IMR-90 (cell line): ENCODE measurements at regions not wholly inside any gene's neighbourhood (a gene's known extent, or its start where the extent isn't known, plus 50 kb on each side); places are given as distances from the start of the nearest gene placed in this dataset.

Experiments
- ATAC-seq: fragments of 200-7000 bp; cut with Tn5 transposase; 2 replicates; pipeline ENCODE4 v1.9.1; 2020; ENCODE audit warnings: low read depth, mild to moderate bottlenecking, moderate library complexity
- BruUV-seq: library from RNA; stranded (reverse); fragments of 400-500 nt; replicated peaks from 2 replicates; lab custom pipeline; 2021; lab: Mats Ljungman, UMichigan
- CTCF ChIA-PET: fragments of 300-600 bp; formaldehyde crosslinking; extraction: SDS; loops from one replicate; lab custom pipeline; 2021; ENCODE audit warnings: antibody characterized with exemption; lab: Yijun Ruan, JAX
- POLR2A ChIA-PET: fragments of 300-600 bp; sonication (Branson Sonifier 250); formaldehyde crosslinking; loops from one replicate; lab custom pipeline; 2022; ENCODE audit warnings: antibody characterized with exemption; ENCODE audit not compliant: unreplicated experiment; lab: Charles Lee
- DNase-seq: peaks from one replicate; pipeline ENCODE4 v3.0.0; 2013
- H2AFZ ChIP-seq: replicated peaks from 2 replicates; pipeline ENCODE3; 2013; ENCODE audit warnings: low read length, mild to moderate bottlenecking; ENCODE audit not compliant: poor library complexity
- H2AK5ac ChIP-seq: 2 replicates; pipeline ENCODE4 v1.6.1; 2013; ENCODE audit warnings: low read depth, low read length, inconsistent platforms
- H2AK9ac ChIP-seq: replicated peaks from 2 replicates; pipeline ENCODE3; 2013; ENCODE audit warnings: mild to moderate bottlenecking, low read depth, low read length, moderate library complexity; ENCODE audit not compliant: poor library complexity
- H2BK120ac ChIP-seq: 2 replicates; pipeline ENCODE4 v1.6.1; 2013; ENCODE audit warnings: low read depth, low read length, inconsistent platforms
- H2BK15ac ChIP-seq: 3 replicates; pipeline ENCODE4 v1.6.1; 2013; ENCODE audit warnings: low read depth, low read length, inconsistent platforms
- H2BK20ac ChIP-seq: 2 replicates; pipeline ENCODE4 v1.6.1; 2013; ENCODE audit warnings: low read depth, mild to moderate bottlenecking, inconsistent platforms, low read length, moderate library complexity
- H2BK5ac ChIP-seq: 2 replicates; pipeline ENCODE4 v1.6.1; 2013; ENCODE audit warnings: mild to moderate bottlenecking, low read depth, low read length, inconsistent platforms; ENCODE audit not compliant: poor library complexity, severe bottlenecking
- H3K14ac ChIP-seq: replicated peaks from 2 replicates; pipeline ENCODE4 v1.6.1; 2013; ENCODE audit warnings: low read depth, low read length, inconsistent platforms
- H3K18ac ChIP-seq: 2 replicates; pipeline ENCODE4 v1.6.1; 2013; ENCODE audit warnings: low read depth, low read length, control low read depth
- H3K23ac ChIP-seq: 2 replicates; pipeline ENCODE4 v1.6.1; 2013; ENCODE audit warnings: low read depth, low read length, inconsistent platforms
- H3K27ac ChIP-seq: 2 replicates; pipeline ENCODE4 v1.5.1; 2013; ENCODE audit warnings: mild to moderate bottlenecking, control low read depth, low read length; ENCODE audit not compliant: insufficient read depth
- H3K27me3 ChIP-seq: 2 replicates; pipeline ENCODE4 v1.6.1; 2013; ENCODE audit warnings: low read length; ENCODE audit not compliant: control insufficient read depth, insufficient read depth
- H3K36me3 ChIP-seq: 2 replicates; pipeline ENCODE4 v1.6.1; 2013; ENCODE audit warnings: low read length, mixed read lengths; ENCODE audit not compliant: control insufficient read depth, insufficient read depth
- H3K4ac ChIP-seq: 2 replicates; pipeline ENCODE4 v1.6.1; 2013; ENCODE audit warnings: low read depth, low read length, inconsistent platforms
- H3K4me1 ChIP-seq: 2 replicates; pipeline ENCODE4 v1.6.1; 2013; ENCODE audit warnings: low read length, mixed read lengths; ENCODE audit not compliant: control insufficient read depth, insufficient read depth
- H3K4me2 ChIP-seq: 2 replicates; pipeline ENCODE4 v1.6.1; 2013; ENCODE audit warnings: low read depth, mild to moderate bottlenecking, control low read depth, low read length, moderate library complexity
- H3K4me3 ChIP-seq: 2 replicates; pipeline ENCODE4 v1.5.1; 2013; ENCODE audit warnings: low read depth, mild to moderate bottlenecking, control low read depth, low read length, moderate library complexity; ENCODE audit not compliant: insufficient read depth
- H3K56ac ChIP-seq: 2 replicates; pipeline ENCODE4 v1.6.1; 2013; ENCODE audit warnings: low read length, inconsistent platforms; ENCODE audit not compliant: insufficient read depth; ENCODE audit errors: extremely low read depth
- H3K79me1 ChIP-seq, 2 experiments: 2 replicates each; pipeline ENCODE4 v1.6.1; 2013; ENCODE audit warnings: low read length in 2 of 2, inconsistent platforms in 1 of 2, low read depth in 1 of 2
- H3K9ac ChIP-seq: 2 replicates; pipeline ENCODE4 v1.6.1; 2013; ENCODE audit warnings: low read depth, low read length, control low read depth
- H3K9me1 ChIP-seq: 2 replicates; pipeline ENCODE4 v1.6.1; 2013; ENCODE audit warnings: low read length, inconsistent platforms; ENCODE audit not compliant: insufficient read depth
- H3K9me3 ChIP-seq: 2 replicates; pipeline ENCODE4 v1.6.1; 2013; ENCODE audit warnings: low read length; ENCODE audit not compliant: control insufficient read depth, insufficient read depth
- H4K20me1 ChIP-seq: 2 replicates; pipeline ENCODE4 v1.6.1; 2013; ENCODE audit warnings: low read length, inconsistent platforms; ENCODE audit not compliant: insufficient read depth
- H4K5ac ChIP-seq: 2 replicates; pipeline ENCODE4 v1.6.1; 2013; ENCODE audit warnings: mild to moderate bottlenecking, low read depth, low read length, control low read depth
- H4K8ac ChIP-seq, 2 experiments: 2 replicates each; pipeline ENCODE4 v1.6.1; 2013; ENCODE audit warnings: low read depth in 2 of 2, low read length in 2 of 2, control low read depth in 1 of 2, inconsistent platforms in 1 of 2
- H4K91ac ChIP-seq: 2 replicates; pipeline ENCODE4 v1.6.1; 2013; ENCODE audit warnings: low read depth, low read length, inconsistent platforms; ENCODE audit not compliant: insufficient read depth
- BHLHE40 ChIP-seq: fragments of 150-350 bp; IDR thresholded peaks from 2 replicates; pipeline ENCODE4 v1.6.1; 2016; ENCODE audit warnings: mild to moderate bottlenecking, low read depth, low read length
- CEBPB ChIP-seq: IDR thresholded peaks from 2 replicates; pipeline ENCODE4 v1.6.1; 2012; ENCODE audit warnings: low read depth, low read length, improper control_type of control experiment
- CHD1 ChIP-seq: IDR thresholded peaks from 2 replicates; pipeline ENCODE4 v1.6.1; 2012; ENCODE audit warnings: low read depth, low read length, improper control_type of control experiment
- ELK1 ChIP-seq: fragments of 150-350 bp; IDR thresholded peaks from 2 replicates; pipeline ENCODE4 v1.6.1; 2016; ENCODE audit warnings: low read depth, mild to moderate bottlenecking, low read length, moderate library complexity, borderline replicate concordance
- FOS ChIP-seq: fragments of 150-350 bp; IDR thresholded peaks from 2 replicates; pipeline ENCODE4 v1.6.1; 2016; ENCODE audit warnings: low read depth, low read length
- MAFK ChIP-seq: IDR thresholded peaks from 2 replicates; pipeline ENCODE4 v1.6.1; 2012; ENCODE audit warnings: low read depth, low read length, improper control_type of control experiment
- MAZ ChIP-seq: IDR thresholded peaks from 2 replicates; pipeline ENCODE4 v1.6.1; 2012; ENCODE audit warnings: low read depth, mild to moderate bottlenecking, low read length, improper control_type of control experiment, moderate library complexity, borderline replicate concordance
- MXI1 ChIP-seq: IDR thresholded peaks from 2 replicates; pipeline ENCODE4 v1.6.1; 2012; ENCODE audit warnings: low read depth, mild to moderate bottlenecking, low read length, moderate library complexity, borderline replicate concordance
- NFE2L2 ChIP-seq: fragments of 150-350 bp; IDR thresholded peaks from 2 replicates; pipeline ENCODE4 v1.6.1; 2016; ENCODE audit warnings: low read depth, mild to moderate bottlenecking, low read length
- POLR2A ChIP-seq: IDR thresholded peaks from 2 replicates; pipeline ENCODE4 v1.6.1; 2012; ENCODE audit warnings: mild to moderate bottlenecking, low read depth, low read length
- RAD21 ChIP-seq: IDR thresholded peaks from 2 replicates; pipeline ENCODE4 v1.6.1; 2012; ENCODE audit warnings: low read length, improper control_type of control experiment
- RCOR1 ChIP-seq: IDR thresholded peaks from 2 replicates; pipeline ENCODE4 v1.6.1; 2012; ENCODE audit warnings: mild to moderate bottlenecking, low read length, improper control_type of control experiment; ENCODE audit not compliant: insufficient replicate concordance
- RFX5 ChIP-seq: IDR thresholded peaks from 2 replicates; pipeline ENCODE4 v1.8.0; 2012; ENCODE audit warnings: low read depth, mild to moderate bottlenecking, low read length, moderate library complexity
- SMC3 ChIP-seq: fragments of 150-350 bp; IDR thresholded peaks from 2 replicates; pipeline ENCODE4 v1.6.1; 2016; ENCODE audit warnings: low read depth, mild to moderate bottlenecking, antibody characterized with exemption, low read length, moderate library complexity
- dilution Hi-C: fragments of 300-500 bp; cut with HindIII; formaldehyde crosslinking; loops from one replicate; pipeline ENCODE4 v1.14.3; 2018; ENCODE audit warnings: low sequenced_read_pairs; ENCODE audit not compliant: unreplicated experiment
- in situ Hi-C: fragments of 300-500 bp; cut with MboI; formaldehyde crosslinking; loops from 3 replicates; pipeline ENCODE4 v1.14.3; 2019; ENCODE audit warnings: low sequenced_read_pairs, inconsistent platforms, mixed read lengths
- intact Hi-C: fragments of 100-400 bp; cut with micrococcal nuclease; formaldehyde crosslinking; loops from 2 replicates; pipeline ENCODE4 v1.10.0; 2022
- TF ChIP-seq, protein P1 (sequence below): fragments of 150-350 bp; IDR thresholded peaks from 2 replicates; pipeline ENCODE4 v1.6.1; 2017; ENCODE audit warnings: mild to moderate bottlenecking, antibody characterized with exemption, low read length, low read depth
- TF ChIP-seq, protein P2 (sequence below): conservative IDR thresholded peaks from 2 replicates; pipeline ENCODE4 v1.5.1; 2012; ENCODE audit warnings: mild to moderate bottlenecking, low read depth, low read length, improper control_type of control experiment

DNA sequence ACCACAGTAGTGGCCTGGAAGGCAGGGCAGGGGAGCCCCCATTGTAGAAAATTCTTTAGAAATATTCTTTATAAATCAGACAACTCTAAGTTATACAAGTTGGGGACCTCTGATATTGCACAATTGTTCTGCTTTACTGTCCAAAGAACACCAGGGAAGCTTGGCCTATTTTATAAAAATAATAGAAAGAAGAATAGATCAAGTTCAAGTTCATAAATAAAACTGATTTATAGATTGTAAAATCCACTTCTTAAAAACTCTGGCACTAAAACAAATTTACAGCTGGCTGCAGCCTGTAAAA is 55.0 kb upstream of the GALNT2 start:
- Histone ChIP-seq H3K79me1 (no peaks in the 10 kb centered on the region), H3K4me1 (no peaks in the 10 kb centered on the region), H3K9me1 (no peaks in the 10 kb centered on the region), H3K14ac (no peak overlapping the region), H2AK5ac (no peak overlapping the region), H2BK20ac (no peak overlapping the region), H3K27ac (no peak overlapping the region), H3K4me3 (no peak overlapping the region), H4K8ac (no peak overlapping the region), H2BK5ac (no peak overlapping the region), H3K27me3 (peaks cover 3% of the 10 kb centered on the region), H2BK15ac (no peak overlapping the region), H2AFZ (no peak overlapping the region), H2AK9ac (no peak overlapping the region), H4K5ac (no peak overlapping the region), H3K18ac (no peak overlapping the region), H4K20me1 (no peaks in the 10 kb centered on the region), H3K4me2 (no peak overlapping the region), H3K9me3 (no peaks in the 10 kb centered on the region), H4K91ac (no peak overlapping the region), H3K56ac (no peak overlapping the region), H2BK120ac (no peak overlapping the region), H3K9ac (no peak overlapping the region), H3K4ac (no peak overlapping the region), H3K23ac (no peak overlapping the region), H3K36me3 (no peaks in the 10 kb centered on the region)
- TF ChIP-seq RCOR1: no peak
- TF ChIP-seq BHLHE40: no peak
- TF ChIP-seq ELK1: no peak
- TF ChIP-seq, protein P1, sequence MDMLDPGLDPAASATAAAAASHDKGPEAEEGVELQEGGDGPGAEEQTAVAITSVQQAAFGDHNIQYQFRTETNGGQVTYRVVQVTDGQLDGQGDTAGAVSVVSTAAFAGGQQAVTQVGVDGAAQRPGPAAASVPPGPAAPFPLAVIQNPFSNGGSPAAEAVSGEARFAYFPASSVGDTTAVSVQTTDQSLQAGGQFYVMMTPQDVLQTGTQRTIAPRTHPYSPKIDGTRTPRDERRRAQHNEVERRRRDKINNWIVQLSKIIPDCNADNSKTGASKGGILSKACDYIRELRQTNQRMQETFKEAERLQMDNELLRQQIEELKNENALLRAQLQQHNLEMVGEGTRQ: no peak
- TF ChIP-seq CEBPB: no peak
- no peak for TF ChIP-seq FOS
- TF ChIP-seq CHD1: no peak
- TF ChIP-seq MAZ: no peak
- TF ChIP-seq RAD21: no peak
- no peak for TF ChIP-seq NFE2L2
- TF ChIP-seq SMC3: no peak
- no peak for TF ChIP-seq POLR2A
- no peak for TF ChIP-seq MXI1
- TF ChIP-seq, protein P2, sequence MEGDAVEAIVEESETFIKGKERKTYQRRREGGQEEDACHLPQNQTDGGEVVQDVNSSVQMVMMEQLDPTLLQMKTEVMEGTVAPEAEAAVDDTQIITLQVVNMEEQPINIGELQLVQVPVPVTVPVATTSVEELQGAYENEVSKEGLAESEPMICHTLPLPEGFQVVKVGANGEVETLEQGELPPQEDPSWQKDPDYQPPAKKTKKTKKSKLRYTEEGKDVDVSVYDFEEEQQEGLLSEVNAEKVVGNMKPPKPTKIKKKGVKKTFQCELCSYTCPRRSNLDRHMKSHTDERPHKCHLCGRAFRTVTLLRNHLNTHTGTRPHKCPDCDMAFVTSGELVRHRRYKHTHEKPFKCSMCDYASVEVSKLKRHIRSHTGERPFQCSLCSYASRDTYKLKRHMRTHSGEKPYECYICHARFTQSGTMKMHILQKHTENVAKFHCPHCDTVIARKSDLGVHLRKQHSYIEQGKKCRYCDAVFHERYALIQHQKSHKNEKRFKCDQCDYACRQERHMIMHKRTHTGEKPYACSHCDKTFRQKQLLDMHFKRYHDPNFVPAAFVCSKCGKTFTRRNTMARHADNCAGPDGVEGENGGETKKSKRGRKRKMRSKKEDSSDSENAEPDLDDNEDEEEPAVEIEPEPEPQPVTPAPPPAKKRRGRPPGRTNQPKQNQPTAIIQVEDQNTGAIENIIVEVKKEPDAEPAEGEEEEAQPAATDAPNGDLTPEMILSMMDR: no peak
- no peak for TF ChIP-seq RFX5
- no peak for TF ChIP-seq MAFK
- ATAC-seq (no peak), DNase-seq (no peak)
- ChIA-PET POLR2A (no interaction called here), CTCF (no interaction called here)
- intact Hi-C loops: no loop called here
- in situ Hi-C loops: no loop called here
- BruUV-seq: no TSS peak
- dilution Hi-C loops: no loop called here
